HuH-7.5 (cell line): ENCODE measurements at regions not wholly inside any gene's neighbourhood (a gene's known extent, or its start where the extent isn't known, plus 50 kb on each side); places are given as distances from the start of the nearest gene placed in this dataset.

ENCODE experiments used
- DNase-seq: peaks from one replicate; pipeline ENCODE4 v3.0.0; 2011; ENCODE audit warnings: low spot score

DNA sequence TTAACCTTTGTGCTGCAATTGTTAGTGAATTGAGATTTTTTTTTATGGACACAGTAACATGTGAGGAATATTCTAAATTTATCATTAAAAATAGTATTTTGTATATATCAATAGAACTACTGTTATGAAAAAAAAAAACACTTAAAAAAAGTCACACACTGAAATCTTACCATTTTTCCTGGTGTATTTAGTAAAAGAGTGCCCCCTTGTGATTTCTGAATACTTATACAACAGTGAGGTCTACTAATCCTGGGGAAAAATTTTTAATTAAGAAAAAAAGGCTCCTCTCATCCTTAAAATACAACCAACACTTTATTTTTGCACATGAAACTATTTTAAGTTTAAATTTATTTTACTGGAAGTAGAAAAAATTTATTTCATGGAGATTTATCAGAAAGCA lies 56.4 kb upstream of the SPOCK3 start:
- no peak for DNase-seq

- no peak for DNase-seq
These were observed 74.6 kb upstream of the SPOCK3 start for GRCh38 chr4:167308876-167309275.

GRCh38 chr4:167321299-167321698 lies 87.0 kb upstream of the SPOCK3 start:
- DNase-seq, result no peak

DNA sequence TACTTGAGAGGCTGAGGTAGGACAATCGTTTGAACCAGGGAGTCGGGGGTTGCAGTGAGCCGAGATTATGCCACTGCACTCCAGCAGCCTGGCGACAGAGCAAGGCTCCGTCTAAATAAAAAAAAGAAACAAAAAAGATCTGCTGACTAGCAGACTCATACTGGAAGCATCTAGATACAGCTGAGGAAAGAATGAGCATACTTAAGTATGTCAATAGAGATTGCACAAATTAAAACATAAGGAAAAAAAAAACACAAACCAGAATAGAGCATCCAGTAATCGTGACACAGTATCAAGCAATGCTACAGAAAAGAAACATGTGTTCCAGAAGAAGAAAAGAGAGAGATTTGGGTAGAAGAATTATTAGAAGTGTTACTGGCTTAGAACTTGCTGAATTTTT lies 105.5 kb upstream of the SPOCK3 start:
- no peak for DNase-seq

GRCh38 chr4:167359711-167360110 lies 125.4 kb upstream of the SPOCK3 start:
- DNase-seq, result no peak

- no peak for DNase-seq
These were observed 145.0 kb upstream of the SPOCK3 start for GRCh38 chr4:167379076-167379835.

GRCh38 chr4:167380964-167381363 lies 146.7 kb upstream of the SPOCK3 start:
- no peak for DNase-seq

DNA sequence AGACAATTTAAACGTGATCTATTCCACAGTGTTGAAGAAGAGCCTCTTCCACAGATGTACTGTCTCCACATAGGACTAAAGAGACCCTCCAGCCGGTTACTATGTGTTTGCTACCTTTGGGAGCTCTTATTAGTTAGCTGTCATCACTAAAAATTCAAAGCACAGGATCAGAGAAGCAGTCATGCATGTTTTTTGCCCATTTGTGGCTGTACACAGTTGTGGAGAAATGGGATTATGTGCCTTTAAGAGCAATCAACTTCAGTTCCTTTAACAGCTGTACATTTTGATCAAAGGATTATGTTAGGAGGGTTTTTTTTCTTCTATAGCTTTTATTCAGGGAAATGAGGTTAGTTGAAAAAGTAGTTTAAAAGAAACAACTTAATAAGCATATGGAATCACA lies 149.0 kb upstream of the SPOCK3 start:
- DNase-seq, result no peak

GRCh38 chr4:167397586-167397985 lies 163.3 kb upstream of the SPOCK3 start:
- no peak for DNase-seq

GRCh38 chr4:167399201-167399600 lies 164.9 kb upstream of the SPOCK3 start:
- DNase-seq, result no peak

DNA sequence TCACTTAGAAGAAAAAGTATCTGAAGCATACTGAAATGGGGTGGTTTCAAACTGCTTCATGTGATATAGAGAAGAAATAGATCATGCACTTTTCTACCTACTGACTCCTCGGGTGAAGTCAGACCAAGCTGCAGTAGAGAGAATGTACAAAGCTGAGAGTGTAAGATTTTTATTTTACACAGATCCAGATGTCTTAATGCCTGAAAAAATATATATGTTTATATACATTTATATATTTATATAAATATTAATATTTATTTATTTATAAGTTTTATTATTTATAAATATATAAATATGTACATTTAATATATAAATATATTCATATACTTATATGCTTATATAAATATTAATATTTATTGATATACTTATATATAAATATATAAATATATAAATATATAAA lies 171.9 kb upstream of the SPOCK3 start:
- DNase-seq, result no peak

DNA sequence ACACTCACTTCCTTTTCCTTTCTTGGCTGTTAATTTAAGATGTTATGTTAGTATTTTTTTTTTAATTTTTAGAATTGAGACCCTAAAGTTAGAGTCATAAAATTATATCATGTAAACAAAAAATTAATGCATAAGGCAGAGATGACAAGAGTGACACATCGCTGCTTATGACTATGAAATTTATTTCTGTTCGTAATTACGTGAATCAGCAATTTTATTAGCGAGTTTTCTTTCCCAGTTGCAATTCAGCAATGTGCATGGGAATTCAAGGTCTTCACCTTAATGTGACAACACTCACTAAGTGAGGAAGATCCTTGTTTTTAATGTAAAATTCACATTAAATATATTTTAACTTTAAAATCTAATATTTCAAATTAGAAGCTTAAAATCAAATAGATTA lies 181.2 kb upstream of the SPOCK3 start:
- DNase-seq, result no peak

DNA sequence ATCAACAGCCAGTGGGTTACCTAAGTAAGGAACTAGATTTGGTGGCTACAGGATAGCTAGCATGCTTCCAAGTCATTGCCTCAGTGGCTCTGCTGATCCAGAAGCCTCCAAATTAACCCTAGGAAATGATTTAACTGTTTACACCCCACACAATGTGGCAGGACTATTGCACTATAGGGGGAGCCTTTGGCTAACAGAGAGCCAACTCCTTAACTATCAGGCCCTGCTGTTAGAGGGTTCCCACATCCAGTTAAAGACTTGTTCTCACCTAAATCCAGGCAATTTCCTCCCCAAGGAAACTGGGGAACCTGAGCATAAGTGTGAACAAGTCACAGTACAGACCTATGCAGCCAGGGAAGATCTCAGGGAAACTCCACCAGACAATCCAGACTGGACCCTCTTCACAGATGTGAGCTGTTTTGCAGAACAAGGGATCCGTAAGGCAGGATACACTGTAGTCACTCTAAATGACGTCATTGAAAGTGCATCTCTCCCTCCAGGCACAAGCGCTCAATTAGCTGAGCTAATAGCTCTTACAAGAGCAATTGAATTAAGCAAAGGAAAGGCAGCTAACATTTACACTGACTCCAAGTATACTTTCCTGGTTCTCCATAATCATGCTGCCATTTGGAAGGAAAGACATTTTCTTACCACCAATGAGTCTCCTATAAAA lies 185.3 kb upstream of the SPOCK3 start:
- DNase-seq, result no peak

GRCh38 chr4:167421201-167421600 lies 186.9 kb upstream of the SPOCK3 start:
- no peak for DNase-seq

DNA sequence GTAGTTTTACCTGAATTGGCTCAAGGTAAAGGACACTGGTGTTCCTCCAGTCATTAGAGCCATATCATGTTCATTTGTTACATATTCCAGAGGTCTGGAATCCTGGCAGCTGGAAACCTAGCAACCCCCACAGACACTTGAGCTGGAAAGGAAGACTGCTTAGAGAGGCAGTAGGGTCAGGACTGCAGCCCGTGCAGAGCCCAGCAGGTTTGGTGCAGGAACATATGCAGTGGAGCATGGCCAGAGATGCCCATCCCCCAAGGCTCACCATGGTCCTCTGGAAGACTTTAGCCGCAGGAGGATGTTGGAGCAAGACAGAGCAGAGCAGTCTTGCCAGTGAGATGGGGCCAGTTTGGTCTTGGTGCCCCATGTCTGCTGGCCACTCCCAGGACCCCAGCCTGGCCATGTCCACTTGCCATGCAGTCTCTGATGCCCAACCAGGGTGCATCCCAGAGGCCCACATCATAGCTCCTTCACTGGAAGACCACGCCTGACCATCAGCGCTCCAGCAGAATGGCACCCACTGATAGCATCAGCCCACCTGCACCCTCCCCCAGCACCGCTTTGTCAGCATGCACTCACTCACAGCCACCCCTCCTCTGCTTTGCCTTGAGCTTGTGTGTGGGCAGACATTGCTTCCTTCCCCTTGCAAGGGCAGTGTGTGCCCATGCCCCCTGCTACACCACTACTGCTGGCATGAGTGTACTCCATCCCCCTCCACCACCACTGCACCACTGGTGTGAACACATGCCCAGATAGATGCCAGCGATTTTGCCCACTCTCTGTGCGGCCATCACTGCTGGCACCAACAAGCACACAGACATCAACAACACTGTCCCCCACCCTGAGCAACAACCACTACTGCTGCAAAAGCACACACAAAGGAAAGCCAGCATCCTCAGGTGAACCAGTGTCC lies 190.3 kb upstream of the SPOCK3 start:
- no peak for DNase-seq

- no peak for DNase-seq
These were observed 193.9 kb upstream of the SPOCK3 start for GRCh38 chr4:167428156-167428555.

DNA sequence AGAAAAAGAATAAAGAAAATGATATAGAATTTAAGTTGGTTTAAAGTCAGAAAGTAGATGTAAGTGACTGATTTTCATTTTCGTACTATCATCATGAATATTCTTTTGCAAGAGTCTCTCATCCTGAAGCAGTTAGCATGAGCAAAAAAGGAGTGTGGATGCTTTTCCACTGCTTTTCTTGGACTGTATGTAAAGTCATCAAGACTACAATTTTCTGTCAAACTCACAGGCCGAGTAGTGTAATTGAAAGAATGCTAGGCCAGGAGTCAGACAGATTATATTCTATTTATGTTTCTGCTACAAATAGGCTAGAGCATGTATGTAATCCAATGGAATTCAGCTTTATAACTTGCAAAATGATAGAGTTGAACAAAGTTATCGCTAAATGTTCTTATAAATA lies 197.1 kb upstream of the SPOCK3 start:
- DNase-seq, result no peak

DNA sequence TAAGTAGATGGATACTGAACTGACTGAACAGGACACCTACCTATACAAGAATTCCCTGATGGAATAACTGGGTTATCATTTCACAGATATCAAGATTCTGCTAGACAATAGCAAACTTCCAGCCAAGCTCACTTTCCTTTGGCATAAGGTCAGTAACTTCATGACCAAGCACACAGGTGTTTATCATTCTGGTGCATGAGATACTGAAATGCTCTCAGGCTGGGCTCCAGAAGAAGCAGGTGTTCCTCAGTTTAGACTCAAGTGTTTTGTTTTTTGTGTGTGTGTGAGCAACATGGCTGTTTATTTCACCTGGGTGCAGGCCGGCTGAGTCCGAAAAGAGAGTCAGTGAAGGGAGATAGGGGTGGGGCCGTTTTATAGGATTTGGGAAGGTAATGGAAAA lies 201.5 kb upstream of the SPOCK3 start:
- no peak for DNase-seq

- no peak for DNase-seq
These were observed 209.5 kb upstream of the SPOCK3 start for GRCh38 chr4:167443841-167444240.

DNA sequence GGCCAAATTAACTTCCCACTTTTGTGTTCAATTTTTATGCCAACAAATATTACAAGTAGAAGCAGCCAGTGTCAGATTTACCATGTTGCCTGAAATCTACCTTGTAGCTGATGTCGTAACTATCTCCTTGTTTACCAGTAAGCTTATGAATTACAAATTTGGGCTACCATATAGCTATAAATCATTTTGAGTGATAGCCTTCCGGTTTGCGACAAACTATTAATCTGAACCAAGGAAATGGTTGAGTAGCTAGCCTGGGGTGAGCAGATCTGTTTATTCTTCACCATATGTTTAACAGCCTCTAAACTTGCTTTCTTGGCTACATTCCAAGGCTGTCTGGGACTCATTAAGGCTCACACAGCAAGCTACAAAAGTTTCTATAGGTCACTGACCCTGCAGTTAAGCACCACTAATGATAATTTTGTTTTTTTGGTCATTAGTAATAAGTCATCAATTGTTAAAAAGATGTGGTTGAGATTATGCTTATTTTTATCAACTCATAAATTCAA lies 218.7 kb upstream of the SPOCK3 start:
- DNase-seq, result no peak

DNA sequence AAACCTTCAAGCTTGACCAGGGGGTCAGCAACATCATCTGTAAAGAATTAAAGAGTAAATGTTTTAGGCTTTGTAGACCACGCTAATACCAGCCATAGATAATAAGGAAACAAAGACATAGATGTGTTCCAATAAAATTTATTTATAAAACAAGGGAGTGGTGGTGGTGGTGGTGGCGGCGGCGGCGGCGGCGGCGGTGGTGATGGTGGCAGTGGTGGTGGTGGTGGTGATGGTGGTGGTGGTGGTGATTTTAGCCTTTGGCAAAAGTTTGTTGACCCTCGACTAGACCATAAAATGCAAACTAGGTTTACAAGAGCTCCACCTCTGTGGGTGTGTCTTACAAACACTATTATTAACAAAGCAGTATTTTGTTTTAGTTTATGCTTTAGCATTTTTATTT lies 222.3 kb upstream of the SPOCK3 start:
- DNase-seq, result no peak

DNA sequence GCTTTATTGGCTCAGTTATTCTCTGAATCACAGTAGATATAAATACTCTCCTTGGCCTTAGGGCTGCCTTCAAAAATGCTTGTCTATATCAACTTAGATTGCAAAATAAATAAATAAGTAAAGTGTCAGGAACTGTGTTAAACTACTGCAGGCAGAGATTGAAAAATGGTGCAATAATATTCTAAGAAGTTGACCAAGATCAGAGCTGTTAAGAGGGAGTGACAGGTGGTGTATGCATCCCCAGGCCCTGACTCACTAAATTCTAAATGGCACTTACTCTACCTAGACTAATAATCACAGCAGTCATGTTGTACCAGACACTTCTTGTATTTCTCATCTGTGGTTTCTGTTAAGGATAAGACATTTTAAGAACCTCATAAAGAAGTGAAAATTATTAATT lies 235.1 kb upstream of the SPOCK3 start:
- DNase-seq, result no peak

DNA sequence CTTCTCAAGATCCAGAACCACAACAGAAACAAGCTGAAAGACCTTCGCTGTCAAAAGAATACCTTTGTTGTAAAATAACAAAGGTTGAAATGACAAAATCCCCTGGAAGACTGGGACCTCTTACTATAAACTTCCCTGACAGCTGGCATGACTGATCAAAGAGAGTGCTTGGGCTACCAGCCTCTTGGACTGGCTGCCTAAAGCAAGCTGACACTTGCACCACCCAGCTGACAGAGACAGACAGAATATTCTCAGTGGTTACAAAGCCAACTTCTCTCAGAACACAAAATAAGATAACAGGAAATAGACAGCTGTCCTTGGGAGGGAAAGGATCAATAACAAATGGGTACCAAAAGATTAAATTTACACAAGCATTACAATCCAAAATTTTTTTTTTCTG lies 241.7 kb upstream of the SPOCK3 start:
- DNase-seq, result no peak
